ENCODE measurements at regions not wholly inside any gene's neighbourhood (a gene's known extent, or its start where the extent isn't known, plus 50 kb on each side); places are given as distances from the start of the nearest gene placed in this dataset.

DNA sequence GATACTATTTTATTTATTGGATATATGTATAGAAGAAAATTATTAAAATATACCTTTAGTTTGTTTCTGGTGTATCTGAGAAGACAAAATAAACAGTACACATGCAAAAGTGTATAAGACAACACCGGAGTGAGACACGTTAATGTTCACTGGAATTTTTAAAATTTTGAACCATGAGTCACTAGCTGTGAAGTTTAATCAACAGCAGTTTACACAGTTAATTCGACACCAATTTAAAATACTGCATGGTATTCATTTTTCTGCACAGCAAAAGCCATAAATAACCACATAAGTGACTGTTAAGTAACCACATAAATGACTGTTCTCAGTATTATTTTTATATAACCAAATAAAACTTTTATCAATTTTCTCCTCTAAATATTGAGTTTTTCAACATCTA is 418.7 kb upstream of the NBEA start:
- H3K36me3 Mint-ChIP-seq (ENCODE audit: insufficient read depth, unreplicated experiment): no peaks in the 10 kb centered on the region
- no peak overlapping the region for H3K27ac Mint-ChIP-seq (ENCODE audit: low read depth, unreplicated experiment)
- CTCF ChIA-PET: interaction anchor here (0.7 kb wide), 1 partner anchor 596 kb away, joined by 4 read pairs; no protein-coding TSS in a partner anchor
- peak; percentile 2 for DNase-seq (ENCODE audit: unreplicated experiment)
- H3K9me3 Mint-ChIP-seq (ENCODE audit: unreplicated experiment): no peaks in the 10 kb centered on the region
- POLR2A ChIA-PET: no interaction called here
- no TSS peak for BruUV-seq (replicated peaks)
- H3K4me1 Mint-ChIP-seq (ENCODE audit: insufficient read depth, unreplicated experiment): no peaks in the 10 kb centered on the region
- TF ChIP-seq, protein P1, sequence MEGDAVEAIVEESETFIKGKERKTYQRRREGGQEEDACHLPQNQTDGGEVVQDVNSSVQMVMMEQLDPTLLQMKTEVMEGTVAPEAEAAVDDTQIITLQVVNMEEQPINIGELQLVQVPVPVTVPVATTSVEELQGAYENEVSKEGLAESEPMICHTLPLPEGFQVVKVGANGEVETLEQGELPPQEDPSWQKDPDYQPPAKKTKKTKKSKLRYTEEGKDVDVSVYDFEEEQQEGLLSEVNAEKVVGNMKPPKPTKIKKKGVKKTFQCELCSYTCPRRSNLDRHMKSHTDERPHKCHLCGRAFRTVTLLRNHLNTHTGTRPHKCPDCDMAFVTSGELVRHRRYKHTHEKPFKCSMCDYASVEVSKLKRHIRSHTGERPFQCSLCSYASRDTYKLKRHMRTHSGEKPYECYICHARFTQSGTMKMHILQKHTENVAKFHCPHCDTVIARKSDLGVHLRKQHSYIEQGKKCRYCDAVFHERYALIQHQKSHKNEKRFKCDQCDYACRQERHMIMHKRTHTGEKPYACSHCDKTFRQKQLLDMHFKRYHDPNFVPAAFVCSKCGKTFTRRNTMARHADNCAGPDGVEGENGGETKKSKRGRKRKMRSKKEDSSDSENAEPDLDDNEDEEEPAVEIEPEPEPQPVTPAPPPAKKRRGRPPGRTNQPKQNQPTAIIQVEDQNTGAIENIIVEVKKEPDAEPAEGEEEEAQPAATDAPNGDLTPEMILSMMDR (IDR thresholded peaks at IDR 0.05; ENCODE audit: unreplicated experiment): no peak
- no peaks in the 10 kb centered on the region for H3K27me3 Mint-ChIP-seq (ENCODE audit: insufficient read depth, unreplicated experiment)
- intact Hi-C loops (cut with micrococcal nuclease): no loop called here
- no peak overlapping the region for H3K4me3 Mint-ChIP-seq (ENCODE audit: unreplicated experiment)

DNA sequence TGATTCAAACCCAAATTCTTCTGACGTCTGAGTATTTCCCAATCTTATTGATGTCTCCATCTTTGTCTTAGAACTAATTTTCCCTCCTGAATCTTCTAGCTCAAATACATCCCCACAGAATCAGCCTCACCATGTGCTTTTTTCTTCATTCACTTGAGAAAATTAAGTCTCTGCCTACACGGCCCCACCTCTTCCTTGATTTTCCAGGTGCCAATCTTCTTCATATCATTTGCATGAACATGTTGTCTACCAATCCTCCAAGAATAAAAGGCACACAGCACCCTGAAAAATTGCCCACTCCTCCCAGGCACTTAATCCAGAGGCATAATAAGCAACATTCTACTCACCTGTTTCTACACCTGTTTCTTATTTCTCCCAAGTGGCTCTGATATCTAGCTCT is 408.1 kb upstream of the NBEA start:
- TF ChIP-seq, protein P1 (IDR thresholded peaks at IDR 0.05; ENCODE audit: unreplicated experiment): no peak

DNA sequence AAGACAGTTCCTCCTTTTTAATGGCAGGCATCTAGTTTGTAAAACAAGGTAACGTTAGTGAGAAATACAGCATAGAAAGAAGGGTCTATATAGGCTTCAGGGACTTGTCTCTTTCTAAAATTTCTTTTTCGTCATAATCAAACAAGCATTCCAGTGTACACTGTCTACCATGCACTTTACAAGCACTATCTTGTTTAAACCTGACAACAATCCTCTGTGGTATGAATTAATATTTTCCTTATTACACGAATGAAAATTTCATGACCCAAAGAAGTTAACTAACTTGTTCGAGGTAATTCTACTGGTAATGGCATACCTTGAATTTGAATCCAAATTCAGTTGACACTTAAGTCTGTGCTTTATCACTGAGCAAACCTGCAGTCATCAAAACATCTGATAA is 399.7 kb upstream of the NBEA start:
- no peaks in the 10 kb centered on the region for H3K36me3 Mint-ChIP-seq (ENCODE audit: insufficient read depth, unreplicated experiment)
- ChIA-PET CTCF (no interaction called here), POLR2A (interaction anchor here (1.2 kb wide), 1 partner anchor 27 kb away, joined by 3 read pairs; no protein-coding TSS in a partner anchor)
- no TSS peak for BruUV-seq (replicated peaks)
- no peak for DNase-seq (ENCODE audit: unreplicated experiment)
- no peaks in the 10 kb centered on the region for H3K4me1 Mint-ChIP-seq (ENCODE audit: insufficient read depth, unreplicated experiment)
- TF ChIP-seq, protein P1 (IDR thresholded peaks at IDR 0.05; ENCODE audit: unreplicated experiment): no peak
- no peak overlapping the region for H3K4me3 Mint-ChIP-seq (ENCODE audit: unreplicated experiment)
- no peaks in the 10 kb centered on the region for H3K27me3 Mint-ChIP-seq (ENCODE audit: insufficient read depth, unreplicated experiment)
- H3K9me3 Mint-ChIP-seq (ENCODE audit: unreplicated experiment): no peaks in the 10 kb centered on the region
- no peak overlapping the region for H3K27ac Mint-ChIP-seq (ENCODE audit: low read depth, unreplicated experiment)
- intact Hi-C loops (cut with micrococcal nuclease): no loop called here

More for the DNA sequence above, 408.1 kb upstream of the NBEA start:
- no peak for DNase-seq (ENCODE audit: unreplicated experiment)
- intact Hi-C loops (cut with micrococcal nuclease): no loop called here
- H3K27ac Mint-ChIP-seq (ENCODE audit: low read depth, unreplicated experiment): no peak overlapping the region
- no peaks in the 10 kb centered on the region for H3K4me1 Mint-ChIP-seq (ENCODE audit: insufficient read depth, unreplicated experiment)
- POLR2A ChIA-PET: no interaction called here
- H3K9me3 Mint-ChIP-seq (ENCODE audit: unreplicated experiment): no peaks in the 10 kb centered on the region
- CTCF ChIA-PET: interaction anchor here (1.3 kb wide), 1 partner anchor 113 kb away, joined by 3 read pairs; no protein-coding TSS in a partner anchor
- BruUV-seq (replicated peaks): no TSS peak
- H3K27me3 Mint-ChIP-seq (ENCODE audit: insufficient read depth, unreplicated experiment): no peaks in the 10 kb centered on the region
- no peaks in the 10 kb centered on the region for H3K36me3 Mint-ChIP-seq (ENCODE audit: insufficient read depth, unreplicated experiment)
- H3K4me3 Mint-ChIP-seq (ENCODE audit: unreplicated experiment): no peak overlapping the region

DNA sequence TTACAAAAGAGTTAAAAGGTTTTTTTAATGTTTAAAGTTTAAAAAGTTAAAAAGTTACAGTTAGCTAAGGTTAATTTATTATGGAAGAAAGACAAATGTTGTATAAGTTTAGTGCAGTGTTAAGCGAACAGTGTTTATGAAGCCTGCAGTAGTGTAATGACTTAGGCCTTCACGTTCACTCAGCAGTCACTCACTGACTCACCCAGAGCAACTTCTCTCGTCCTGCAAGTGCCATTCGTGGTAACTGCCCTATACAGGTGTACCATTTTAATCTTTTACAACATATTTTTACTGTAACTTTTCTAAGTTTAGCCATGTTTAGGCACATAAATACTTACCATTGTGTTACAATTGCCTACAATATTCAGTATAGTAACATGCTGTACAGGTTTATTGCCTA is 398.2 kb upstream of the NBEA start:
- no peak overlapping the region for H3K4me3 Mint-ChIP-seq (ENCODE audit: unreplicated experiment)
- no peak for DNase-seq (ENCODE audit: unreplicated experiment)
- no peaks in the 10 kb centered on the region for H3K36me3 Mint-ChIP-seq (ENCODE audit: insufficient read depth, unreplicated experiment)
- H3K4me1 Mint-ChIP-seq (ENCODE audit: insufficient read depth, unreplicated experiment): no peaks in the 10 kb centered on the region
- POLR2A ChIA-PET: no interaction called here
- TF ChIP-seq, protein P1 (IDR thresholded peaks at IDR 0.05; ENCODE audit: unreplicated experiment): no peak
- intact Hi-C loops (cut with micrococcal nuclease): no loop called here
- H3K27ac Mint-ChIP-seq (ENCODE audit: low read depth, unreplicated experiment): no peak overlapping the region
- no peaks in the 10 kb centered on the region for H3K9me3 Mint-ChIP-seq (ENCODE audit: unreplicated experiment)
- H3K27me3 Mint-ChIP-seq (ENCODE audit: insufficient read depth, unreplicated experiment): no peaks in the 10 kb centered on the region
- no TSS peak for BruUV-seq (replicated peaks)
- CTCF ChIA-PET: no interaction called here

Data from MCF 10A (cell line).